Ectodermal cell (in vitro differentiated cells): ENCODE measurements at regions not wholly inside any gene's neighbourhood (a gene's known extent, or its start where the extent isn't known, plus 50 kb on each side); places are given as distances from the start of the nearest gene placed in this dataset.
"Not testable (repeated sequence)": the region's sequence is repeated elsewhere in the genome, so short reads cannot be mapped to it uniquely, and the experiment has no call there.

Source experiments
- H3K27ac ChIP-seq: 2 replicates; pipeline ENCODE4 v1.7.0; 2013; ENCODE audit warnings: mild to moderate bottlenecking, low read depth, low read length; ENCODE audit not compliant: insufficient read depth, poor library complexity, severe bottlenecking
- H3K27me3 ChIP-seq: 2 replicates; pipeline ENCODE4 v1.7.0; 2013; ENCODE audit warnings: mild to moderate bottlenecking, low read length; ENCODE audit not compliant: insufficient read depth, control insufficient read depth, poor library complexity, severe bottlenecking
- H3K36me3 ChIP-seq: one replicate; pipeline ENCODE4 v1.7.0; 2013; ENCODE audit warnings: low read length; ENCODE audit not compliant: control insufficient read depth, insufficient read depth
- H3K4me1 ChIP-seq: one replicate; pipeline ENCODE4 v1.7.0; 2013; ENCODE audit warnings: low read length; ENCODE audit not compliant: control insufficient read depth, insufficient read depth
- H3K4me3 ChIP-seq: 2 replicates; pipeline ENCODE4 v1.7.0; 2013; ENCODE audit warnings: low read depth, low read length, control low read depth; ENCODE audit not compliant: insufficient read depth
- H3K9me3 ChIP-seq: 2 replicates; pipeline ENCODE4 v1.7.0; 2013; ENCODE audit warnings: mild to moderate bottlenecking, low read length, moderate library complexity; ENCODE audit not compliant: control insufficient read depth
- WGBS, 2 experiments: methylation state at CpG; one replicate each; pipeline ENCODE4 v1.1.7; 2013; ENCODE audit warnings: missing lambda C conversion rate in 2 of 2; 5-methylcytosine and 5-hydroxymethylcytosine counted together

GRCh38 chrX:16067886-16068515 lies 55.4 kb upstream of the GRPR start:
- no peaks in the 10 kb centered on the region for H3K27me3 ChIP-seq
- no peaks in the 10 kb centered on the region for H3K36me3 ChIP-seq
- H3K9me3 ChIP-seq = no peaks in the 10 kb centered on the region
- H3K27ac ChIP-seq = no peak overlapping the region
- no peak overlapping the region for H3K4me3 ChIP-seq
- no peaks in the 10 kb centered on the region for H3K4me1 ChIP-seq
- WGBS, 2 experiments = 100% methylated on average over 1 of the region's 1 CpG; no CpG with 5 or more reads in 1 of the 2 experiments

- no peak overlapping the region for H3K4me3 ChIP-seq
- WGBS, 2 experiments = 100% methylated on average over 1 of the region's 1 CpG
- H3K9me3 ChIP-seq = no peaks in the 10 kb centered on the region
- no peak overlapping the region for H3K27ac ChIP-seq
- no peaks in the 10 kb centered on the region for H3K36me3 ChIP-seq
- H3K4me1 ChIP-seq = no peaks in the 10 kb centered on the region
- H3K27me3 ChIP-seq = no peaks in the 10 kb centered on the region
Observed at GRCh38 chrX:16063921-16064320, 59.4 kb upstream of the GRPR start.

- Histone ChIP-seq H3K9me3 (no peaks in the 10 kb centered on the region), H3K27ac (no peak overlapping the region), H3K27me3 (no peaks in the 10 kb centered on the region), H3K36me3 (no peaks in the 10 kb centered on the region), H3K4me3 (no peak overlapping the region), H3K4me1 (no peaks in the 10 kb centered on the region)
- WGBS, 2 experiments = 90 to 98% methylated on average over 2 of the region's 2 CpGs
Observed at GRCh38 chrX:16063141-16063540, 60.2 kb upstream of the GRPR start.

- 88% methylated on average over 1 of the region's 3 CpGs; no CpG with 5 or more reads in 1 of the 2 experiments for WGBS, 2 experiments
Observed at GRCh38 chrX:16061296-16061695, 62.1 kb upstream of the GRPR start.

GRCh38 chrX:16060252-16060651 lies 63.1 kb upstream of the GRPR start:
- H3K27me3 ChIP-seq = no peaks in the 10 kb centered on the region
- no peaks in the 10 kb centered on the region for H3K9me3 ChIP-seq
- H3K36me3 ChIP-seq = no peaks in the 10 kb centered on the region
- no peak overlapping the region for H3K4me3 ChIP-seq
- H3K4me1 ChIP-seq = no peaks in the 10 kb centered on the region
- WGBS, 2 experiments = 67 to 88% methylated on average over 1 to 2 of the region's 2 CpGs
- H3K27ac ChIP-seq = no peak overlapping the region

More at GRCh38 chrX:16061296-16061695, 62.1 kb upstream of the GRPR start:
- no peaks in the 10 kb centered on the region for H3K9me3 ChIP-seq
- no peak overlapping the region for H3K27ac ChIP-seq
- no peaks in the 10 kb centered on the region for H3K4me1 ChIP-seq
- no peaks in the 10 kb centered on the region for H3K36me3 ChIP-seq
- no peaks in the 10 kb centered on the region for H3K27me3 ChIP-seq
- no peak overlapping the region for H3K4me3 ChIP-seq

GRCh38 chrX:16049126-16049525 lies 74.2 kb upstream of the GRPR start:
- WGBS, 2 experiments = 95 to 98% methylated on average over 8 of the region's 9 CpGs
- not testable (repeated sequence) for H3K4me1 ChIP-seq, H3K27ac ChIP-seq, H3K36me3 ChIP-seq, H3K9me3 ChIP-seq, H3K4me3 ChIP-seq, H3K27me3 ChIP-seq

GRCh38 chrX:16042980-16043379 lies 80.4 kb upstream of the GRPR start:
- Histone ChIP-seq H3K36me3 (no peaks in the 10 kb centered on the region), H3K9me3 (no peaks in the 10 kb centered on the region), H3K4me3 (no peak overlapping the region), H3K4me1 (no peaks in the 10 kb centered on the region), H3K27me3 (no peaks in the 10 kb centered on the region), H3K27ac (no peak overlapping the region)
- WGBS, 2 experiments = 0% methylated on average over 1 of the region's 1 CpG; no CpG with 5 or more reads in 1 of the 2 experiments

GRCh38 chrX:16039834-16040233 lies 83.5 kb upstream of the GRPR start:
- Histone ChIP-seq H3K4me3 (no peak overlapping the region), H3K4me1 (no peaks in the 10 kb centered on the region), H3K9me3 (no peaks in the 10 kb centered on the region), H3K27ac (no peak overlapping the region), H3K36me3 (no peaks in the 10 kb centered on the region), H3K27me3 (no peaks in the 10 kb centered on the region)
- WGBS, 2 experiments = 69 to 76% methylated on average over 1 of the region's 1 CpG

GRCh38 chrX:16039363-16039762 lies 84.0 kb upstream of the GRPR start:
- Histone ChIP-seq H3K27me3 (no peaks in the 10 kb centered on the region), H3K9me3 (no peaks in the 10 kb centered on the region), H3K27ac (no peak overlapping the region), H3K4me3 (no peak overlapping the region), H3K4me1 (no peaks in the 10 kb centered on the region), H3K36me3 (no peaks in the 10 kb centered on the region)

- no peaks in the 10 kb centered on the region for H3K27me3 ChIP-seq
- no peak overlapping the region for H3K4me3 ChIP-seq
- H3K4me1 ChIP-seq = no peaks in the 10 kb centered on the region
- no peaks in the 10 kb centered on the region for H3K36me3 ChIP-seq
- 91 to 94% methylated on average over 3 to 4 of the region's 4 CpGs for WGBS, 2 experiments
- H3K9me3 ChIP-seq = no peaks in the 10 kb centered on the region
- no peak overlapping the region for H3K27ac ChIP-seq
Observed at GRCh38 chrX:16033331-16033730, 90.0 kb upstream of the GRPR start.

- Histone ChIP-seq H3K36me3 (no peaks in the 10 kb centered on the region), H3K27me3 (no peaks in the 10 kb centered on the region), H3K27ac (no peak overlapping the region), H3K9me3 (no peaks in the 10 kb centered on the region), H3K4me3 (no peak overlapping the region), H3K4me1 (peaks cover 5% of the 10 kb centered on the region)
- 90 to 100% methylated on average over 1 of the region's 1 CpG for WGBS, 2 experiments
Observed at GRCh38 chrX:16028576-16028975, 94.8 kb upstream of the GRPR start.
